ENCODE measurements at regions not wholly inside any gene's neighbourhood (a gene's known extent, or its start where the extent isn't known, plus 50 kb on each side); places are given as distances from the start of the nearest gene placed in this dataset.

- DNase-seq: no peak
Observed at GRCh38 chr2:66852953-66853352, 418.0 kb downstream of the MEIS1 start.

DNA sequence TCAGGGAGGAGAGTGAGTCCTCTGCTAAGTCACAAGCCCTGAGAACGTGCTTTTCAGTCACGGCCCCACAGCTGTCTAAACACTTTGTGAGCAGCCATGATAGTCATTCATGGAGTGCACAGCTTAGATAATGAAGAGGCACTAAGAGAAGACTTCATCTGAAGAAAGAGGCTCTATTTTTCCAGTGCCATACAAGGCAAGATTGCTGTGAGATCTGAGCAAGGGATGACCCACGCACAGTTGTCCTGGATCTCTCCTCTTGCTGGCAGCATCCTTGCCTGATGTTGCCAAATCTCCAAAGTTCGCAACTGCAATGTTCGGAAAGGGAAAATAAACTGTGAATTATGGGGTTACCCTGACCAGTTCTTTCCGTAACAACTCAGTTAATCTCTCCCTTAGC is 418.7 kb downstream of the MEIS1 start:
- DNase-seq: no peak

GRCh38 chr2:66854298-66854697 is 419.4 kb downstream of the MEIS1 start:
- DNase-seq: no peak

DNA sequence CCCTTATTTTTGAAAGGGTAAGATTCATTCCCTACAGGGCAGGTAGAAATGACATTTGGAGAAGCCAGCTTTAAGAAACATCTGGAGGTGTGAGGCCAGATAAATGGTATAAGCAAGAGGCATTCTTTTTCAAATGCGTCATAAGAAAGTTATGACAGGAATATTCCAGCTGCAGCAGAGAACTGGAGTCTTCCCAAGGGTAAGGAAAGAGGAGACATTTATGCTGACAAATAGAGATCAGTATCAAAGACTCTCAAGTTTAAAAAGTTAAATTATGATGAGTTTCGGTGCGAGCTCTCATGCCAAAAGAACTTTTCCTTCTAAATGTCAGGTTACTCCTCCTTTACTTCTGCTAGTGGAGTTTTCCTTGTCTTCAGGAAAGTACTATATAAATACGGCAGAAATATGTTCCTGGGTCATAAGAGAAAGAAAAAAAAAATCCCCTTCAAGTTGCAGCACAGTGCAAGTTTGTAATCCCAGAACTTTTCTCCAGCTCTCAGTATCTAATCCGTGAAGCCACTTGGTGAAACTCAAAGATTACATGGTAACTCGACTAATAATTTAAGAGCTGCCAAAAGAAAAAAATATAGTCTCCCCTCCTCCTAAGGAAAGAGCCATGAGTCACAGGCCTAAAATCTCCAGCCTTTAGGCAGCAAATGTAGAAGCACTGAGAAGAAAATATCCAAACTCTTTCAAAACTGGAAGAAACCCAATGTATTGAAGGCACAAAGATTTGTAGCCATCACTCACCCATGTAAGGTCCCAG is 428.1 kb downstream of the MEIS1 start:
- DNase-seq: no peak

DNA sequence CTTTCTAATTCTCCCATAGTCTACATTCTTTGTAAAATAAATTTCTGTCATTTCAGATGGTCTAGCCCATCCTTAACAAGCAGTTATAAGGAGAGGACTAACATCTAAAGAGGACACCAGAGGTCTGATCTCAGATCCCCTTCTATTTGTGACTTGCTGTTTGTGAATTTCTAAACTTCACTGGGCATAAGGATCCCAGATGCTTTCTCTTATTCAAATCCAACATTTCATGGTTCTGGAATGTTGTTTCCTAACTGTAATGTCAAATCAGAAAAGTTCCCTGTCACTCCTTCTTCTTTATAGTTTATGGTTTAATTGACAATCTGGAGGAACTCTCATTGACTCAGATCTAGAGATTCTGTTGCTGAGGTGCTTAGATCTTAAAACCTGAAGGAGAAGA is 430.2 kb downstream of the MEIS1 start:
- DNase-seq: no peak

DNA sequence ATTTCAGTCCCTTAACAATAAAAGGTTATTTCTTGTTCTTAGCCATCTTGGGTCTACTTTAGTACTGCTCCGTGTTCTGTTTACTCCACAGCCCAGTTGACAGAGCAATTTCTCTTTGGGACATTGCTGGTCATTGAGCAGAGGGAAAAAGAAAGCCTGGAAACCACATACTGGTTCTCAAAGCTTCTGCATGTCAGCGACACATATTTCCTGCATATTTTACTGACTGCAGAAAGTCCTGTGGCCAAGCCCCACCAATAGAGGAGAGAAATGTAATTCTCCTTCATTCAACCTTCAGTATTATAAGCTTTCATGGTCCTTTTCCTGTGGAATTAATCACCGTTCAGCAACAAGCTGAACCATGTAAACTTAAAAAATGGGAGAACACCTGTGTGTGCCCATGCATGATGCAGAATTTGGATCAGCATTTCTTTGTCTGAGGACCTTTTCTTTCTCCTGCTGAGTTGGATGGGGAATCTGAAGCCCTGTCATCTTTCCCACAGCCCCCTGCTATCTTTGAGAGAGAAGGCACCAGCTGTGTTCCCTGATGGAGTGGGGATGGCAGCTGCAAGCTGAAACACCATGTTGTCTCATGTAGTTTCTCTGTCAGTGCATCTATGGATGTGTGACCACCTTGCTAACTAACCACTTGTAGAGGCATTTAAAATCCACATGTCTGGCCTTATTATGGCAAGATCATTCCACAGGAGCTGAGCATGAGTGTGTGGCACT is 431.6 kb downstream of the MEIS1 start:
- DNase-seq: no peak

GRCh38 chr2:66867063-66867441 is 432.1 kb downstream of the MEIS1 start:
- no peak for DNase-seq

DNA sequence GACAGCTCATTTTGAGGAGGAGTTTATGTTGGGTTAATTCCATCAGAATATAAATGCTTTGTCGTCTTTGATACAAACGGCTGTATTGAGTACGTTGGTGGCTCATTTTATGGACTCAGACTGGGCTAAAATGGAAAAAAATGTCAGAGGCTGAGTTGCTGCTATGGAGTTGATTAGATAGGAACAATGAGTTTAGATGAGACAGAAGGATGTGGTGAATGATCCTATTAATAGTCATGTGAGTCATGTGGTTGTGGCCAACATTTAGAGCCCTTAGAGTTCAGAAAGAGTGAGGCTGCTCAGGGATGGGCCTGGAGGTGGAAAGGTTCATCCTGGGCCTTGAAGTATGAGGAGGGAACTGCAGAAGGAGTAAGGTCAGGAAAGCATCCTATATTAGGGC is 434.2 kb downstream of the MEIS1 start:
- no peak for DNase-seq

DNA sequence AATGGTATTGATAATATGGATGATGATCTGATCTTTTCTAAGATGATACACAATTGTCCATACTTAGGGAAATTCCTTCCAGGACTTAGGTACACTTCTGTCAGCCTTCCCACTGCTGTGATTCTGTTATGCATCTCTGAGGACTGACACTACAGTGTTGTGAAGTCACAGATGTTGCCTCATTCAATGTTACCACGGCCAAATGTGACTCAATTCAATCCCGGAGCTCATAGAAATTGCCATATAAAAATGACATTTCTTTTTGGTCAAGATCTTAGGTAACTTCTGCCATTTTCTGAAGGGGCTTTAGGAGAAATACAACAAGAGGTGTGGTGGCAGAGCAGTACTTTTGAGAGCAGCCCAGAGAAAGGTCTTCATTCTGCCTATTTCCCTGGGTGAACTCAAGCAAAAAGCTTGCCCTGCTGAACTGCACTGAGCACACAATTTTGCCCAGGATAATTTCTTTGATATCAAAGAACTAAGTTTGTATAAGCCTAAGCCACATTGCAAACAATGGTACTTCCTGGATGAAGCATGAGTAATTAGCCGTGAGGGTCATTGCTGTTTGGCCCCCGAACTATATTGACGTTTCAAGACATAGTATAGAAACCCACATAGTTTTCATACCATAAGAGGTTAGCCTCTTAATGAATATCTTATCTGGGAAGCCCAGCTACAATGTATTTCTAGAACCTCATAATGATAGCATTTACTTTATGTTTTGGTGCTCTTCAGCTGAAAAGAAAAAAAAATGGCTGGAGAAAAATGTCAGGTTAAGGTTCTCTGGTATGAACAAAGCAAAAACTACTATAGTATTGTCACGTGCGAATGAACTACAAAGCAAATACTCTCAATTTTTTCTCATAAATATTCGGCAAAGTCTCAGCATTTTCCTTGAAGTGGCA is 437.4 kb downstream of the MEIS1 start:
- no peak for DNase-seq

DNA sequence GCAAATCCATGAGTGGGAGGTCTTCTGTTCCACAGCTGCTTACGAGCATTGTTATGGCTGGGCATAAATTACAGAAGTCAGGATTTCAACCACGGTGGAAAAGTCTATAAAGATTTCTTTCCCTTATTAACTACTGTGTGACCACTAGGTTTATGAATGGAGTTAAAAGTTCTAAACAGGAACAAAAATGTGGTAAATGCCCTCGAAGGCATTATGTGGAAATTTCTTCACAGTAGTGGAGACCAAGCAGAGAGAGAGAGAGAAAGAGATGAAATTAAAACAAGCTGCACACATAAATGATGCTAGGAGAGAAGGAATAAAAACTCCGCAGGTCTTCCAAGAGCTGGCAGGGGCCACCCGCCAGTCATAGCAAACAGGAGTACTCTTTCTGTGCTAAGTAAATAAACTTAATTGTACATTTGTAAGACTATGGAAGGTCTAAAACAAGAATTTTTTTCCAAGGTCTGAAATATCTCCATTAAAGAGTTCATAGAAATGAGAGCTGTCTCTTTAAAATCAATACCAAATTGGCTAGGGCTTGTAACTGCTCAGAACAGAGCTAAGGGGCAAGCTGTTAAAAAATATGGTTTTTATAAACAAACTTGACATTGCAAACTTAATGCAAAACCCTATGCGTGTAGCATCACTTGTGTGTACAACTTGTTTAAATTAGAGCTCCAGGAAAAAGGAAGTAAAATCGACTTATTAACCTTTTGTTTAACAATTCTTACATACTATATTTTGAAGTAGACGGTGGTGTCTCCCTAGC is 438.2 kb downstream of the MEIS1 start:
- DNase-seq: no peak

GRCh38 chr2:66874411-66874810 is 439.5 kb downstream of the MEIS1 start:
- DNase-seq: no peak

DNA sequence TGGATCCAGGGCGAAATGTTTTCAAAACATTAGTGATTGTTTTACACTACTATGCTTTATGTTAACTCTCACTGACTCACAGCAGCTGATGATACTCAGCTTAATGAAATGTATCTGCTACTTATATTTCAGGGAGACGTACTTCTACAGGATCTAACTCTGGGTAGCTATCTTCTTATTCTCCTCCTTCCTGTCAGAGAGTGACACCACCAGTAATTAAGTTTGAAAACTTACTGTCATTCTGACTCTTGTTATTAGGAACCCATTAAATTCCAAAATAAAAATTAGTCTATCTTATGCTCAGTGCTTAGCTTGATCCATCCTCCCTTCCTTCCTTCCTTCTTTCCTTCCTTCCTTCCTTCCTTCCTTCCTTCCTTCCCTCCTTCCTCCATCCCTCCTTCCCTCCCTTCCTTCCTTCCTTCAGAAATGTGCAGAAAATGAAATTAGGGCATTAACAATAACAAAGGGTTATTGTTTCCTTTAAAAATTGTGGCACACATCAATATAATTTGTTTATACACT is 441.1 kb downstream of the MEIS1 start:
- DNase-seq: no peak

DNA sequence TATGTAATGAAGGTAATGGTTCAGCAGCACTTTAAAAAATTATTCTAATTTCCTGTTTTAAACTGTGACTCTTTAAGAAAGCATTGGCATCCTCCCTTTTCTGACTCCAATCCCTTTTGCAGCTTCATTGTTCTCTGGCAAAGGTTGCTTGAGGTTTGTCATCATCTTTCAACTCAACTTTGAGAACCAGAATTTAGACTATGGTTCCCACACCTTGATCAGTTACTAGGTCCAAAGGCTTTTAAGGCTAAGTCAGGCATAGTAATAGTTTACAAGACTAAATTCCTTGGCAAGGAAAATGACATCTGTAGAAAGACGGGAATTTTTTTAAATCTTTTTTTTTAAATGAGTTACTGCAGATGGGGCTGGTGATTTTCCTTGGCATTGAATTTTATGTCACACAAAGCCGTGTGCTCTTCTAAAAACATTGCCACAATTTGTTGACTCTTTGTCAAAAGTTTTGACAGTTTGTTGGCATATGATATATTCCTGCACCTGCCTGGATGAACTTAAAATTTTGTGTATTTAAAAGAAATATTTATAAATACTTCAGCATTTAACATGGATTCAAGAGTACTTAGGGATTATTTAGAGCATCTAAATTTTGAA is 451.0 kb downstream of the MEIS1 start:
- no peak for DNase-seq

DNA sequence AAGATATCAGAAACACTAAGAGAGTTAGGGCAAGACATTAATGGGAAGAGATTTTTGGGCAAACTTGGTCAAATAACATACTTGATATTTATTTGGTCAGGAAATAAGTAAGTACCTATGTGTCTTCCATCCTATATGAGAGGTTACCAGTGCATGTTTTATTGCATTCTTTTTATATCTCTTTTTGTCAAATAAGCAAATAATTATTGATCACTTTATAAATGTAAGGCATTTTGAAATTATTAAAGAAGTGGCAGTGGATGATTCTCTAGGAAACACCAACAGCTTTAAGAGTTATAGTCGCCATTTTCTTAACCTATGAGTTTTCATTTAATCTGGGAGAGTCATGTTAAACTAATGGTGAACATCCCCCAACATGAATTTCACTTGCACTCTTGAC is 453.3 kb downstream of the MEIS1 start:
- no peak for DNase-seq

GRCh38 chr2:66888791-66889631 is 454.1 kb downstream of the MEIS1 start:
- DNase-seq: no peak

DNA sequence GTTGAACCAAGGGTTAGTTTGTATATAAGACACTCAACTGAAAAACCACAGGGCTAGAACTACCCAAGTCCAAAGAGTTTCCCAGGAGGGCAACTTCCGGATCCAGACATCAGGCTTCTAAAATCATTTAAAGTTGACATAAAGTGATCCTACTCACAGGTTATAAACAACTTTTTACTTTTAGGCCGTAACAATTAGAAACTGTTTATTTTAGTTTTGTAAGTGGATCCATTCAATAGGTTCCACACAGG is 454.6 kb downstream of the MEIS1 start:
- no peak for DNase-seq

DNA sequence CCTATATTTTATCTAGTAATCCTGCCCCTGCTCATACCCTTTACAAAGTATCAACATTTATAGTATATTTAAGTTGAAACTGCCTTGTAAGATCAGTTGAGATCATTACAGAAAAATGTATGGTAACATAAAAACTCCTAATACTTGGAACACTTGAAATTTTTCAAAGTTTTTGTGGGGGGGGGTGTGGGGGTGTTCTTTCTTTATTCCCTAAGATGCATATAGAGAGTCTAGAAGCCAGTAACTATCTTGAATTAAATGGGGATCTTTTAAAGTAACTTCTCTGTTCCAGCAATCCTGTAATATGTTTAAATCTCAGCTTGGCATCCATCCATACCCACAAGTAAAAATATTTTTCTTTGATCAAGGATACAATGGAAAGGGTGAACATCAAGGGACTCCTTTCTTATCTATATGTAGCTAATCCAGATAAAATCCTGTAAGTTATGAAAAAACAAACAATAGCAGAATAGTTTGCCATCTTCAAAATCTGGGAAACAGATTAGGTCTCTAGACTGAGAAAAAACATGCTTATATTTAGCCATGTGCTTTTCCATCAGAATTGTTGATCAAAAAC is 455.3 kb downstream of the MEIS1 start:
- no peak for DNase-seq

DNA sequence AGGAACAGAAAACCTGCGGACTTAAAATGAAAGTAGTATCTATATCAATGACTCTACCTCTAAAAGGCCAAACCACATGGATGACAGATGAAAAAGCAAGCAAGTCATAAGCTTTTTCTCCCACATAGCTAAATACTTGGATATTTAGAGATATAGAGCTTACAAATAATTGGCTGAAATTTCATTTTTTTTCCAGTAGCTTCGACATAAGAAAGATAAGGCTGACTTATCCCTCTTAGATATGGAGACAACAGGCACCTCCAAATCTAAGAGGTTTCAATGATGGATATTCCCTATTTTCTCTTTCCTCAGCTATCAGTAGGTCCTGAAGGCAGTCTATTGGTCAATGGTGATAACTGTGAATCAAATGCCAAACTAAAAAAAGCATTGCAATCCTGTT is 460.3 kb downstream of the MEIS1 start:
- no peak for DNase-seq

DNA sequence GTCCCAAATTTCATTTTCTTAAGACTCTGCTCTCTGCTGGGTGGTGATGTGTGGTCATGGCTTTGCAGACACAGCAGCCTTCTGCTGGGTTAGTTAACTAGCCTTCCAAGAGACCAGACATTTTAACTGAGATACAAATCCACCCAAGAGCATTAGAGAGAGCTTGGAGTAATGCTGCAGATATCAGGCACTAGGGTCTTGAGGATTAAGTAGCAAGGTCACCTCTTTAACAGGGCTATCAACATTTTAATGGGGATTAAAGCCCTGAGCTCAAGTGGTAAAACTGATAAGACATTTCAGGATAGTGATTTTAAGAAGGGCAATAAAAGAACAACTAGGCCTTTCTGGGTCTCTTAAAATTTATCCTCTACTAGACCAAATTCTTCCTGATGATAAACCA is 461.2 kb downstream of the MEIS1 start:
- no peak for DNase-seq

DNA sequence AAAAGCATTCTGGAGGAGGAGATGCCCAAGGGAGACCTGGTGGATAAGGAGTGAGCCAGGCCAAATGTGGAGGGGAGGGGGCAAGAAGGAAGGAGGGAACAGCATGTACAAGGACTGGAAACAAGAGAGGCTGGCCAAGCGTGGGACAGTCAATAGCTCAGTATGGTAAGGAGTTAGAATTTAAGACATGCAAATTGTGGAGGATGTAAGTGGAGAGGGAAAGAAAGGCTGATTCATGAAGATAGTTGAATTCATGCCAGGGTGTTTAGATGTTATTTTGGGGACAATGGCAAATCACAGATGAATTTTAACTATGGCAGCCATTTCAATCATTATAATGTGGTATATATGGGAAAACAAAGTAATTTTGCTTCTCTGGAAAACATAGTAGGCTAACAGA is 462.3 kb downstream of the MEIS1 start:
- DNase-seq: no peak

DNA sequence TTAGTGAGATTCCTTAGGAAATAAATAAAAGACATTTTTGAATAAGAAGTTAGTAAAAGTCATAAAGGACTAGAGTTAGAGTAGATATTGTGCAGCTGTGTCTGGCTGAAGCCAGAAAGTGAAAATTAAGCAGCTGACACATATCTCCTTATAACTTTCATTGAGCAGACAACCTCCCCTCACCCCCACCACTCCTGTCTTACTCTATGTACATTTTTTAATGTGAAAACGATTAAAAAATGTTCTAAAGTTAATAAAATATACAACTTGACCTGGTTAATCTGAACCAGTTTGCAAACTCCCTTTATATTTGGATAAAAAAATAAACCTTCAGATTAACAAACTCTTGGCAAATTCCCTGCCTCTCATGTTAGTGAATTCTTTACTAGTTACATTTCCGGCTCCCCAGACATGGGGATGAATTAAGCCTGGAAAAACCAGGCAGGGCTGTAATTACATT is 462.8 kb downstream of the MEIS1 start:
- DNase-seq: no peak

Data from NCI-H510A (cell line).